Activated naive CD4-positive, alpha-beta T cell treated with anti-CD3 and anti-CD28 coated beads, Interleukin-2, amount 50 U/mL, for 16 hours (primary cell): ENCODE measurements at regions not wholly inside any gene's neighbourhood (a gene's known extent, or its start where the extent isn't known, plus 50 kb on each side); places are given as distances from the start of the nearest gene placed in this dataset.

Source experiments
- DNase-seq: peaks from one replicate; pipeline ENCODE4 v3.0.0-alpha.2; 2020

DNA sequence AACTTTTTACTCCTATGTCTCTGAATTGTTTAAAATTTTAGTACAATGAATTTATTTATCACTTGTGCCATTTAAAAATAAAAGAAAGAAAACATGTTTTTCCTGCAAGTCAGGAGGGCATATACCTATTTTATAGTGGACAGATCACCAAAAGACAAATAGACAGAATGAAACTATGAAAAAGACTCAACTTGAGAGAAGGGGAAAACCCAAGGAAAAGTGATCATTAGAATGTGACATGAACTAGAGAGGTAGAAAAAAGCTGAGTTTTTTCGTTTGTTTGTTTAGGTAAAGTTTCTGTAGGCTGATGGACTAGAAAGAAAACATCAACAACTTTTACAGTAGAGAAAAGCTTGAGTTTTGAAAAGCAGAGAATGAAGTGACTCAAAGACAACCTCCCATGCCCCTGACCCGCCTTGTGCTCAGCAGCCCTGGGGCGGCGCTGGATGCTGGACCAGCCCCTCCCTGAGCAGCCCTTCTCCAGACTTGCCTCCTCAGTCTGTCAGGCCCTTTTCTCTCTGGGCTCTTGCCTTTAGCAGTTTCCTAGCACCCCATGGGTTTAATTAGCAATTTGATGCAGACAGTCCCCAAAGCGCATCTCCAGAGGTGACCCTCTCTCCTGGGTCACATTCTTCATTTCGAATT, 95.1 kb upstream of the ARID2 start:
- no peak for DNase-seq

DNA sequence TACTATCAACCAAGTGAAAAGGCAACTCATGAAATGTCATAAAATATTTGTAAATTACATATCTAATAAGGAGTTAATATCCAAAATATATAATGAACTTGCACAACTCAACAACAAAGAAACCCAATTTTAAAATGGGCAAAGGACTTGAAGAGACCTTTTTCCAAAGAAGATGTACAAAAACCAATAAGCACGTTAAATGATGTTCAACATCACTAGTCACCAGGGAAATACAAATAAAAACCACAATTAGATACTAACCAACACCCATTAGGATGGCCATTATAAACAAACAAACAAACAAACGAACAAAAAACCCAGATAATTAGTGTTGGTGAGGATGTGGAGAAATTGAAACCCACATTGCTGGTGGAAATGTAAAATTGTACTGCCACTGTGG, 92.3 kb upstream of the ARID2 start:
- no peak for DNase-seq

DNA sequence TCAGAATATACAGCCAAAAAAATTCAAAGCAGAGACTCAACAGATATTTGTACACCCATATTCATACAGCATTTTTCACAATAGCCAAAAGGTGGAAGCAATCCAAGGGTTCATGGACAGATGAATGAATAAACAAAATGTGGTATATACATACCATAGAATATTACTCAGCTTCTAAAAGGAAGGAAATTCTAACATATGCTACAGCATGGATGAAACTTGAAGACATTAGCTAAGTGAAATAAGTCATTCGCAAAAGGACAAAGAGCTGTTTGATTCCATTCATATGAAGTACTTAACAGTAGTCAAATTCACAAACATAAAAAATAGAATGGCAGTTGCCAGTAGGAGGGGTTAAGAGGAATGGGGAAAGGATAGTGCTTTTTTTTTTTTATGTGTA, 91.8 kb upstream of the ARID2 start:
- DNase-seq, result no peak

DNA sequence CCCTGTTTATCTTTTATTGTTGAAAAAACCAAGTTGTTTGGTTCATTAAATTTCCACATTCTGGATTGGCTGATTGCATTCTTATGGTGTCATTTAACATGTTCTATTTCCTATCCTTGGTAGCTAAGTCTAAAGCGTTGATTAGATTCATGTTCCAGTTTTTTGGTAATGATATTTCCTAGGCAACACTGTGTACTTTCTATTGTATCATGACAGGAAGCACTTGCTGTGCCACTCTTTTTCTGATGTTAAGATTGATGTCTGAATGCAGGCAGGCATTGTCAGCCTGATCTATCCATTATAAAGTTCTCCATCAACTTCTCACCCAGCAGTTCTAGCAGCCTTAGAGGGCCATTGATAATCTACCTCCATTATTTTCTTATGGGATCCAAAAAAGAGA, 91.1 kb upstream of the ARID2 start:
- DNase-seq, result no peak

DNA sequence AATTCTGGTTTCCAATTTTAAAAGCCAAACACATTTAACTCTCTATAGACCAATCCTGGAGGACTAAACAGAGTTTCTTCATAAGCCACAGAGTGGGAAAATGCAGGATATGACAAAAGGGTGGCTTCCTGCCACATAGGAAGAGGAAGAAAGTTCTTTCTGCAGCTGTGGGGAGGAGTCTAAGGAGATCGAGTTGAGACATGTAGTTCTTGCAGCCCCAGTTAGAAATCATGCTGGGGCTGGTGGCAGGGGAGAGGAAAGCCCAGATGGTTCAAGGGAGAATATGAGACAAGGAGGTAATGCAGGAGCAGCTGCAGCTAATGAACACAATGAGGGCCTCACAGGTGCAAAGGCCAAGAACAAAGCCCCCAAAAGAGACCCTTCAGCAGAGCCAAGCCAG, 85.0 kb upstream of the ARID2 start:
- DNase-seq, result no peak

DNA sequence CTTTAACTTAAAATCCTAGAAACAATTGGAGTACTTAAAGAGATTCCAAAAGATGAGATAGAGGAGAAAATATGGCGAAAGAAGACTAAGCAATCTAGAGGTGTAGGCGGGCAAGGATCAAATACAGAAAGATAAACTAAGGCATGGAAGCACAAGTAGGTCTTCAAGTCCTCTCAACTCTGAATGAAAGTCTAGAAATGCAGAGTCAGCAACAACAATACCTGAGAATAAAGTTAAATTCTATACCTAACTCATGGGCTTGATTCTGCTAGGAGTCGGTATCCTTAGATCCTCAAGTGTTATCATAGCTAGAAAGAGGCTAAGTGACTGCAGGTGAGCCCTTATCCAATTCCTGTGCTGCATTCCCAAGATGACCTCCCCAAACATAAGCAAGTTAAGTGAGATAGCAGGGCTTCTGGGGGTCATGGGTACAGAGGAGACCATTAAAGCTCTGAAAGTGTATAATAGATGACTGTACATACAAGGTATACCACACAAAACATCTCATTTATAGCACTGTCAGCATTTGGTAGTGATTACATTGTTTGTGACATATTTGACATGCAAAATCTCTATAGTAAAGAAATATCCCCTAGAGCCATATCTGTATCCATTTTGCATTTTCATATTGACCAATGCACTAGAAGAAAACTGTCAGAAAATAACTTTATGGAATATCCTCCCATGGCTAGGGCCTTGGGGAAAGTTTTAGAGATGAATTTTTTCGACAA, 82.5 kb upstream of the ARID2 start:
- no peak for DNase-seq

DNA sequence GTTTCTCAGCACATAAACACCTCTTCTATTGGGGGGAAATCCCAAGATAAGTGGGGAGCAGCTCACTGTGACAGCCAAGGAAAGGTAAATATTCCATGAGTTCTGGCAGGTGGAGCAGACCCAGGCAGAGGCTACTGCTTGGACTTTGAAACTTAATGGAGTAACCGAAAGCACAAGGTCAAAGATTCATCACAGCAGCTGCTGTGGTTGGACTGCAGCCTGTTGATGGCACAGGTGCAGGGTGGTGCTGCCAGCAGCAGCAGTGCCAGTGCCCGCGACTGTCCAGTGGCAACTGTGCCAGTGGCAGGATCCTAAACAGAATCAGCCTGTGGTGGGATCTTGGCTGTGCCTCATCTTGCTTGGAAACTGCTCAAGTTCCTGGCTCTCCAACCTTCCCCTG, 81.4 kb upstream of the ARID2 start:
- DNase-seq, result no peak

DNA sequence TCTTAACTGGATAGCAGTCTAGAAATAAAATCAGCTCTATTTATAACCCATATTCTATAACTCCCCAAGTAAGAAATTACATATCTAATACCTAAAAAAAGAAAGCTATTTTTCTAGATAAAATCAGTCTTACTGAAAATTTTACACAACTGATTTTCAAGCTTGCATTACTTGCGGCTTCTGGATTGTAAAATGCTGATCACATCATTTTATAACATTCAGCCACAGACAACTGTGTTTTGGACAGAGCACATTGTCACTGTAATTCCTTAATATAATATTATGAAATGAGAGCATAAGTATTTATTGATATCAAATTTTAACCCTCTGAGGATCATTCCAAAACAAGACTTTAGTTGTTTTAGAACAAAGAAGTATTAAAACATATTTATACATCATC, 78.5 kb upstream of the ARID2 start:
- DNase-seq, result no peak

DNA sequence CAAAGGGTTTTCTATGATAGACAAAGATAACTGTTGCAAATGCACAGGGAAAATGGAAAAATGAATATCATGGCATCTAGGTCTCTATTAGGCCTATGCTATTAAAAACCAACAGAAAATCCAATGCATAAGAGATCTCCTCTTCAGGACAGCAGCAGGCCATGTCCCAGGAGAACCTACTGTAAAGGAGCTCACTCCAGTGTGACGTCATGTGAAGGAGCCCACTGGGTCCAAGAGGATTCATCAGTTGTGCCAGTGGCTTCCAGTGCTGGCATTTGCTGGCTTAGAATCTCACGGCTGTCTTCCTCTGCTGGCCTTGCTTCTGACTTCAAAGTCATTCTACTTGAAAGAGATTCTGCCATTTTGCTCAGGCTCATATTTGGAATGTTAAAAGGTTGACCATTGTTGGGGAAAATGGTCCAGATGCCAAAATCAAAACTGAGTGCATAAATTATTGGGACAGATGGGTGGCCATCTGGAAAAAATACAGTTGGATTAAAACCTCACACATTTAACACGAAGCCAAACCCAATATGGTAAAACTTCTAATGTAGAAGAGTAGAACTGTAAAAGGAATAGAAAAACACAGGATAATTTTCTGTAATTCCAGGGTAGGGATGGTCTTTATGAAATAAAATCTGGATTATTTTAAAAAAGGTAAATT, 75.4 kb upstream of the ARID2 start:
- DNase-seq, result no peak

DNA sequence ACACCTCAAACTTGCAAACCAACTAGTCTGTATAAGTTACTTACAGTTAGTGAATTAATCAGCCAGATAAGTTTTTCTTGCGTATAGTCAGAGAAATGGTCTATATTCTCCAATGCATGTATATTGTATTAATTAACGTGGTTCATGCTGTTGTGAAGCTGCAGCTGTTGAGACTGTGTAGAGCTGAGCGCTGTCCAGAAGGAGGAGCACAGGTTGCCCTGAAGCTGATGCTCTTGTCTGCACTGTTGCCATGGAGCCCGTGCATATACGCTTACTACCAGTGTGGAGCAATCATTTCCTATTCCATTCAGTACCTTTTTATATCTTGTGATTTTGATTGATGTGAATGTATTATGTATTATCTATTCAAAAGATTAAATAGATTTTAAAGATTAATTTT, 74.3 kb upstream of the ARID2 start:
- DNase-seq, result peak; percentile 35

DNA sequence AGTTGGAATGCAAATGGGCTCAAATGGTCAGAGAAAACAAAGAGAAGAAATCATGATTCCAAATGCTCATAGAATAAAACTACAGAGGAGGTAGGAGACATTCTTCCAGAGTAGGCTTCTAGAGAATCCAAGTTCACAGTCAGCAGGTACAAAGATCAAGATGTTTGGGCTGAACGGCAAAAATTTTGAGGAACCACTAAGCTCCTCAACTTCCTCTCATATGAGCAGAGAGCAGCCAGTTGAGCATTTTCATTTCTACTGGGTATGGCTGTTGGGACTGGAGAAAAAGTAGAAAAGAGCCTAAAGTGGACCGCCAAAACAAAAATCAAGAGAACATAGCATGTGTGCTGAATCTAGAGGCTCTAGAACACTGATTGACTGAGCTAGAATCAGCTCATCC, 73.8 kb upstream of the ARID2 start:
- DNase-seq, result no peak

DNA sequence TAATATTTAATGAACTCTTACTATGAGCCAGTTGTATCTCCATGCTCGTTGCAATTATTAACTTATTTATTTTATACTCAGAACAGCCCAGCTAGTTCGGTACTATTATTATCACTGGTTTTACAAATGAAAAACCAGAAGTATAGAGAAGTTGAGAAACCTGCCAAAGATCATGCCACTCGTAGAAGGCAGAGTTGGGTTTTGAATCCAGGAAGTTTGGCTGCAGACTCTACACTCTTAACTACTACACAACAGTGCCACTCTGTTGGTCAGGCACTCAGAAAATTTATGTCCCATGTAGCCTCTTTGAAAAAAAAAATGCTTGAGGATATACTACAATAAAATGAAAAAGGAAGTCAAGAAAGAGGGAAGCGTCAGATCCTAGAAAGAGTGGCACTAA, 71.5 kb upstream of the ARID2 start:
- DNase-seq, result no peak

DNA sequence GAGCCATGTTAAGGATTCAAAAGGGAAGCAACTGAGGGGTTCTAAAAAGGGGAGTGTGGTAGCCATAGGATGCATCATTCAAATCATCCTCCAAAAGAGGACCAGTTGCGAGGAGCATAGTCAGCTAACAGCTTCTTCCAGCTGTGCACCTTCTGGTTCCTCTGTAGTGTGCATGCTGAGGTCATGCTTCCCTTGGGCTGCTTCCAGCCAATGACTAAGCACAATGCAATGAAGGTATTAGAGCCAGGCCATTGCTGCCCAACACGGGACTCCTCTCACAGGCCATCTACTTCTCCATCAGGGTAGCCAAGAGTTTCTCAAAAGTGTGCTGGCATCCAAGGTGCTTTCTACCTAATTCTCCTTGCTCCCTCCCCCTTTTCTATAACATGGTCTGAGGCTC, 69.2 kb upstream of the ARID2 start:
- no peak for DNase-seq

DNA sequence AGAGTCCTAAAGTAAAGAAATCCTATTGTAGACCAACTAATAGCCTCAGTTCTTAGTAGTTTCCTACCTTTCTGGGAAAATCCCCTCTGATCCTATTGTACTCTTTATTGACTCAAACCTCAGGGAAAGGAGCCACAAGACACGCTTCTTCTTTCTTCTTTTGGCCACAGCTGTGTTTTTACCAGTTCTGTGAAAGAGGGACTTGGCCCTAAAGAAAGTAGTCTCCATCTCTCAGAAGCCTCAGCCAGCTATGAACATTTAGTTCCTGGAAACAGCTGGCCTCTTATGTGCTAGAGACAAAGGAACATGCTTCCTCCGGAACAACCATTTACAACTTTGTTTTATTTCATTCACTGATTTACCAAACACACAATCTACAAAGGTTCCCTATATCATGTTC, 66.1 kb upstream of the ARID2 start:
- DNase-seq, result no peak

DNA sequence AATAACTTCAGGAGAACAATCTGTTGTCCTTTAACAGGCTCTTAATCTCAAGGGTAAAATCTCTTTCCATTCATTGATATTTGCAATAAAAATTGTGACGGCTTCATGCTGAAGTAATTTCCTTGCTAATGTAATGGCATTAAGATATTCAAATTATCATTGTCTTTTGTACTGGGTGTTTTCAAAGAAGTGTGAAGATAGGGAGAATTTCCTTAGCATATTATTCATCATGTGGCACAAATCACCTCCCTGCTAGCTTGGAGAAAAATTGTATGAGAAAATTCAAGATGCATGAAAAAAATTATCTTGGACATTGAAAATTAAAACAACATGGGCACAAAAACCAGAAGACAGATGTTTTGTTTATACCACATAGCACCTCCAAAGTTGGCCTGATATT, 63.6 kb upstream of the ARID2 start:
- DNase-seq, result no peak

DNA sequence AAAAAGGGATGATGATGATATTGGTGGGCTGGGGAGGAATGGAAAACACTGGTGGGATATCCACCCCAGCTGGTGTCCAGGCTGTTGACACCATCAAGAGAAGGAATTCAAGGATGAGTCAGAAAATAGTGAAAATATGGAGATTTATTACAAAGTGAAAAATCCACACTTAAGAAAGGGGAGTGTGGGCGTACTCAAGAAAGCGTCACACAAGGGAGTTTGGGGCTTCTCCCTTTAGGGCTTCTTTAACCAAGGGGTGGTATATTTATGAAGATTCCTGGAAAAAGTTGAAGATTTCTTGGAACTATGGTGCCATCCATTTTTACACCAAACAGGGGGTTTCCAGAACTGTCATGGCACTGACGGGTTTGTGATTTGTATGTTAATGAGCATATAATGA, 63.1 kb upstream of the ARID2 start:
- no peak for DNase-seq

DNA sequence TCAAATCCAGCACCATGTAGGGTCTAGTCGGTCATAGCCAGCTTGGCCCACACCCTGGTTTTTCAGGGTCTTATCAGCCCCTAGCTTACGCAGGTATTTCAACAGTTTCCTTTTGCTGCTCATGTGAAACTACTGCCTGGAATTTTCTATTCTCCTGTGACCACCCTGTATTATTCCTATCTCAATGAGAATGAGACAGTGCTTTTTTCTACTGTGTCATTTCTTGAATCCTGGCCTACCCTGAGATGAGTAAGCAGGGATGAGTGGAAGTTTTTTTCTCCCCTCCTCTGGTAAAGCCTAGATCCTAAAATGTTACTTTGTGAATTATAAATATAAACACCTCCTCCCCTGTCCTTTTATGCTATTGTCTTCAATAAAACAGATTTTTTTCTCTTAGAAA, 62.7 kb upstream of the ARID2 start:
- no peak for DNase-seq

DNA sequence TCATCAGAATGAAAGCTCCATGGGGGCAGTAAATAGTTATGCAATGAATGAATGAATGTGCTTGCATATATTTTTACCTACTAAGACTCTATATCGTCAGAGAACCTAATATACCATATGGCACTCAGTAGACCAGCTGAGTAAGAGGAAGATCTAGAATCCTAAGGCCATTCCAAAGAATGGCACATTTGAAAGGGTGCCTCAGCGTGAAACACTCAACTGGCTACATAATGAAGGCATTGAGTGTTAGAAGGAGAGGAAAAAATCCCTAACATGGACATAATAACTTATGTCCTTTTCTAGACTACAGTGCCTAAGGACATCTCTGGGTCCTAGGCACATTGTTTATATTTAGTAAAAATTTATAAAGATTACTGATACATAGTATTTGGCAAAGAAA, 61.7 kb upstream of the ARID2 start:
- DNase-seq, result no peak

DNA sequence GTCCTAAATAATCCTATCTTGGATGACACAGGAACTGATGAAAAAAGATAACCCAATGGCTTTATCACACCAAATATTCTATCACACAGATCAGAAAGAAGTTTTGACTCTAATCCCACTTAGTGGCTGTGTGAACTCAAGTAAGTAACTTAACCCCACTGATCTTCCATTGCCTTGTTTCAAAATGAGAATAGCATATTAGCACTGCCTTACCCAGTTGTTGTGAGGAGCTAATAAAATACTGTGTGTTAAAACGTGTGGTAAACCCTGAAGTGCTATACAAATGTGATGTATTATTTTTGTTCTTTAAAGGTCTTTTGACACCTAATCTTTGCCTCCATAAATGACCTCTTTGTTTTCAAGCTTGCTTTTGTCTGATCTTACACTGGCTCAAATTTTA, 60.9 kb upstream of the ARID2 start:
- DNase-seq, result no peak

DNA sequence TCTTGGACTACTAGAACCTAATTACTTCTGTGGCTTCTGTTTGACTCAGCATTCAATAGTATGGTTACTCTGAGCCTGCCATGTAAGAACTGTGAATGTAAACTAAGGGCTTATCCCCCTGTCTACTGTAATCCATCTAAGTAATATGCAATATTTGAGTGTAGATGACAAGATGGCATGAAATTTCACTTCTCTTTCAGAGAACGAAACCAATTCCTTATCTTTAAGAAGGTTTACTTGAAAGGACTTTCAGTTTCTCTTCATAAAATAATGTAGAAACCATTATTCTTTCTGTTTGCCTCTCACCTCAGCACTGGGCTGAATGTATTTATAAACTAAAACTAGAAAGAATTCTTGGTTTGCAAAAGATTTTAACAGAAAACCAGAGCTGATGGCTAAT, 60.4 kb upstream of the ARID2 start:
- DNase-seq, result no peak

DNA sequence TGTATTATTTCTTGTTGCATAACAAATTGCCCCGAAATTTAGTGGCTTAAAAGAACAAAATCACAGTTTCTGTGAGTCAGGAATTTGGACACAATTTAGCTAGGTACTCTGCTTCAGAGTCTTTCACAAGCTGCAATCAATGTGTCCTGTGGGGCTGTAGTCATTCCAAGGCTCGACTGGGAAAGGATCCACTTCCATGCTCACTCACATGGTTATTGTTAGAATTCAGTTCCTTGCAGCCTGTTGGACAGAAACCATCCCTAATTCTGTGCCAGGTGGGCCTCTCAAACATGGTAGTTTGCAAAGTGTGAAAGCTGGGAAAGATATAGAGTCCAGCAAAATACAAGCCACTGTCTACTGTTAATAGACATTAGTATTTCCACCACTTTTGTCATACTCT, 59.7 kb upstream of the ARID2 start:
- no peak for DNase-seq

DNA sequence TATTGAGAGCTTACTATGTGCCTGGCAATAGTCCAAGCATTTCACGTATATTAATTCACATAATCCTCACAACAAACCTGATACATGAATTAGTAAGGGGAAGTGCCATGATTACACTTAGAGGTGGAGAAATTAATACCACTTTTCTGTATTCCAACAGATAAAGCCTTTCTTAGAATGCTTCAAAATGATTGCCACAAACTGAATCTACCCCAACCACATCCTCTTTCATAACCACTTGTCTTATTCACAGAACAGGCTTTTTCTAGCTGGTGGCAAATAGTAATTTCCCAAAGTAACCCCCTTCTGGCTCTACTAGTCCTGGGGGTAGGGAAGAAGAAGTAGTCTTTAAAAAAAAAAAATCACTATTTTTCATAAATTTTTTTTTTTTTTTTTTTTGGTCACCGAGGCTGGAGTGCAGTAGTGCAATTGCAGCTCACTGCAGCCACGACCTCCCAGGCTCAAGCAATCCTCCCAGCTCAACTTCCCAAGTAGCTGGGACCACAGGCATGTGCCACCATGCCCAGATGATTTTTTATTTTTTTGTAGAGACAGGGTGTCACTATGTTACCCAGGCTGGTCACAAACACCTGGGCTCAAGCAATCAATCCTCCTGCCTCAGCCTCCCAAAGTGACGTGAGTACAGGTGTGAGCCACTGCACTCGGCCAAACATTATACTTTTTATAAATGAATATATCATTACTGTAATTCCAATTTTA, 59.0 kb upstream of the ARID2 start:
- no peak for DNase-seq

DNA sequence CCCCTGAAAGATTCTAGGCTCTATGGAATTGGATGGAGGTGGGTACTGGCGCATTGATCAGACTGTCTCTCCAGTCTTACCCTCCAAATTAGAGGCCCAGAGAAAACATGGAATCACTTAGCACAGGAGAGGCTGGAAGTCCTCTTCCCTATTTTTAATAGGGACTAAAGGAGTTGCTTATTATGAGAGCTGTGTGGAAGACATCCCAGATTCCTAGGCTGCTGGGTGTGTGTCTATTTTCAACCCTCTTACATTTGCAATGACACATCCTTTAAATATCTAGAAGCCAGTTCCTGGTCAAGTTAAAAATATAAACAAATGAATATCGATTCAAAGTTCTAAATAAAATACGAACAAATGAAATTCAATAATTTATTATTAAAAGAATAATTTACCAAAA, 58.3 kb upstream of the ARID2 start:
- DNase-seq, result no peak
